SK-N-SH treated with all-trans-retinoic acid at 6 μM for 48 hours (cell line): ENCODE measurements at regions not wholly inside any gene's neighbourhood (a gene's known extent, or its start where the extent isn't known, plus 50 kb on each side); places are given as distances from the start of the nearest gene placed in this dataset.

ENCODE experiments used
- ARNTL ChIP-seq: fragments of 450-650 bp; formaldehyde crosslinking; IDR thresholded peaks from 2 replicates; pipeline ENCODE4 v1.5.0; 2020; ENCODE audit warnings: low read depth, mild to moderate bottlenecking, moderate library complexity, borderline replicate concordance
- CSDC2 ChIP-seq: fragments of 250-450 bp; sonication (Bioruptor Pico); IDR thresholded peaks from 2 replicates; pipeline ENCODE4 v1.5.0; 2020; ENCODE audit warnings: mild to moderate bottlenecking, moderate library complexity
- ZC3H10 ChIP-seq: fragments of 250-450 bp; sonication (Bioruptor Pico); IDR thresholded peaks from 2 replicates; pipeline ENCODE4 v1.5.1; 2021; ENCODE audit warnings: mild to moderate bottlenecking, moderate library complexity
- ZNF70 ChIP-seq: fragments of 450-650 bp; formaldehyde crosslinking; IDR thresholded peaks from 2 replicates; pipeline ENCODE4 v1.5.0; 2020; ENCODE audit warnings: mild to moderate bottlenecking, moderate library complexity
- TF ChIP-seq, protein P1 (sequence below): fragments of 250-450 bp; sonication (Bioruptor Pico); IDR thresholded peaks from 2 replicates; pipeline ENCODE4 v1.5.1; 2021; ENCODE audit warnings: mild to moderate bottlenecking, moderate library complexity
- TF ChIP-seq, protein P2 (sequence below): fragments of 250-450 bp; sonication (Bioruptor Pico); IDR thresholded peaks from 2 replicates; pipeline ENCODE4 v1.8.0; 2020; ENCODE audit warnings: mild to moderate bottlenecking, moderate library complexity, borderline replicate concordance

DNA sequence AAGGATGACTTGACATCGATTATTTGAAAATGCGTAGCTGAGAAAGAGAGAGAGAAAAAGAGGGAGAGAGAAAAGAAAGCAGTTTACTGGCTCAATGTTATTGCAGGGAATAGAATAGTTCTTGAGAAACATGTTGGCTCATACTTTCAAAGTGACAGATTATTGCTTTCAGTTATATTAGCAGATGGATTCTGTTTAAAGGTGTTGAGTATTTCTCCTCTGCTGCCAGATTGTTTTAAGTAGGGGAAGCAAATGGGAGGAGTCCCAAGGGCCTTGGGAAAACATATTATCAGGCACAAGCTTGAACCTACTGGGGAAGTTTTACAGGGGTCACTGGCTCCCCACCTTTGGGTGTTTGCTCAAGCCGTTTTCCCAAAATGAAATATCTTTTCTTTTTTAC lies 203.8 kb upstream of the SRRM4 start:
- TF ChIP-seq ZNF70 (CRISPR knock-in tag) (no peak), ARNTL (CRISPR knock-in tag) (no peak), ZC3H10 (no peak), CSDC2 (CRISPR knock-in tag) (no peak)
- TF ChIP-seq, protein P1, sequence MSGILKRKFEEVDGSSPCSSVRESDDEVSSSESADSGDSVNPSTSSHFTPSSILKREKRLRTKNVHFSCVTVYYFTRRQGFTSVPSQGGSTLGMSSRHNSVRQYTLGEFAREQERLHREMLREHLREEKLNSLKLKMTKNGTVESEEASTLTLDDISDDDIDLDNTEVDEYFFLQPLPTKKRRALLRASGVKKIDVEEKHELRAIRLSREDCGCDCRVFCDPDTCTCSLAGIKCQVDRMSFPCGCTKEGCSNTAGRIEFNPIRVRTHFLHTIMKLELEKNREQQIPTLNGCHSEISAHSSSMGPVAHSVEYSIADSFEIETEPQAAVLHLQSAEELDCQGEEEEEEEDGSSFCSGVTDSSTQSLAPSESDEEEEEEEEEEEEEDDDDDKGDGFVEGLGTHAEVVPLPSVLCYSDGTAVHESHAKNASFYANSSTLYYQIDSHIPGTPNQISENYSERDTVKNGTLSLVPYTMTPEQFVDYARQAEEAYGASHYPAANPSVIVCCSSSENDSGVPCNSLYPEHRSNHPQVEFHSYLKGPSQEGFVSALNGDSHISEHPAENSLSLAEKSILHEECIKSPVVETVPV (CRISPR knock-in tag), result no peak
- TF ChIP-seq, protein P2, sequence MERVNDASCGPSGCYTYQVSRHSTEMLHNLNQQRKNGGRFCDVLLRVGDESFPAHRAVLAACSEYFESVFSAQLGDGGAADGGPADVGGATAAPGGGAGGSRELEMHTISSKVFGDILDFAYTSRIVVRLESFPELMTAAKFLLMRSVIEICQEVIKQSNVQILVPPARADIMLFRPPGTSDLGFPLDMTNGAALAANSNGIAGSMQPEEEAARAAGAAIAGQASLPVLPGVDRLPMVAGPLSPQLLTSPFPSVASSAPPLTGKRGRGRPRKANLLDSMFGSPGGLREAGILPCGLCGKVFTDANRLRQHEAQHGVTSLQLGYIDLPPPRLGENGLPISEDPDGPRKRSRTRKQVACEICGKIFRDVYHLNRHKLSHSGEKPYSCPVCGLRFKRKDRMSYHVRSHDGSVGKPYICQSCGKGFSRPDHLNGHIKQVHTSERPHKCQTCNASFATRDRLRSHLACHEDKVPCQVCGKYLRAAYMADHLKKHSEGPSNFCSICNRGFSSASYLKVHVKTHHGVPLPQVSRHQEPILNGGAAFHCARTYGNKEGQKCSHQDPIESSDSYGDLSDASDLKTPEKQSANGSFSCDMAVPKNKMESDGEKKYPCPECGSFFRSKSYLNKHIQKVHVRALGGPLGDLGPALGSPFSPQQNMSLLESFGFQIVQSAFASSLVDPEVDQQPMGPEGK (CRISPR knock-in tag), result no peak
